KMS-11 (cell line): ENCODE measurements at regions not wholly inside any gene's neighbourhood (a gene's known extent, or its start where the extent isn't known, plus 50 kb on each side); places are given as distances from the start of the nearest gene placed in this dataset.

Source experiments
- H2AFZ ChIP-seq: fragments of 200-600 bp; sonication (generic); 2 replicates; pipeline ENCODE4 v1.6.1; 2016; ENCODE audit warnings: antibody characterized with exemption, mixed run types, low read depth
- H3K27ac ChIP-seq: fragments of 200-600 bp; sonication (generic); 2 replicates; pipeline ENCODE4 v1.6.1; 2016; ENCODE audit warnings: mild to moderate bottlenecking, mixed run types
- H3K27me3 ChIP-seq: fragments of 200-600 bp; sonication (generic); 2 replicates; pipeline ENCODE4 v1.6.1; 2017; ENCODE audit warnings: mild to moderate bottlenecking, low read depth, mixed run types, moderate library complexity; ENCODE audit not compliant: insufficient read depth
- H3K36me3 ChIP-seq: fragments of 200-600 bp; sonication (generic); 2 replicates; pipeline ENCODE4 v1.6.1; 2017; ENCODE audit warnings: mild to moderate bottlenecking, mixed run types; ENCODE audit not compliant: insufficient read depth
- H3K4me1 ChIP-seq: fragments of 200-600 bp; sonication (generic); 2 replicates; pipeline ENCODE4 v1.6.1; 2016; ENCODE audit warnings: mild to moderate bottlenecking, low read depth, mixed run types; ENCODE audit not compliant: poor library complexity, severe bottlenecking
- H3K4me2 ChIP-seq: fragments of 200-600 bp; sonication (generic); 2 replicates; pipeline ENCODE4 v1.7.0; 2016; ENCODE audit warnings: mild to moderate bottlenecking, mixed run types
- H3K4me3 ChIP-seq: fragments of 200-600 bp; sonication (generic); IDR thresholded peaks from 2 replicates; pipeline ENCODE4 v1.6.1; 2017; ENCODE audit warnings: low read depth, low read length, mixed read lengths; ENCODE audit not compliant: insufficient read depth
- H3K79me2 ChIP-seq: fragments of 200-600 bp; sonication (generic); 2 replicates; pipeline ENCODE4 v1.6.1; 2016; ENCODE audit warnings: low read depth, mixed run types; ENCODE audit not compliant: insufficient read depth
- H3K9ac ChIP-seq: fragments of 200-600 bp; sonication (generic); 2 replicates; pipeline ENCODE4 v1.6.1; 2016; ENCODE audit warnings: mild to moderate bottlenecking, mixed run types
- H4K20me1 ChIP-seq: fragments of 200-600 bp; sonication (generic); 2 replicates; pipeline ENCODE4 v1.6.1; 2016; ENCODE audit warnings: mild to moderate bottlenecking, mixed run types; ENCODE audit not compliant: insufficient read depth
- TF ChIP-seq, protein P1 (sequence below): fragments of 200-600 bp; sonication (generic); conservative IDR thresholded peaks from 2 replicates; pipeline ENCODE4 v1.6.1; 2017; ENCODE audit warnings: low read depth, mild to moderate bottlenecking, antibody characterized with exemption, low read length, moderate library complexity, mixed read lengths

DNA sequence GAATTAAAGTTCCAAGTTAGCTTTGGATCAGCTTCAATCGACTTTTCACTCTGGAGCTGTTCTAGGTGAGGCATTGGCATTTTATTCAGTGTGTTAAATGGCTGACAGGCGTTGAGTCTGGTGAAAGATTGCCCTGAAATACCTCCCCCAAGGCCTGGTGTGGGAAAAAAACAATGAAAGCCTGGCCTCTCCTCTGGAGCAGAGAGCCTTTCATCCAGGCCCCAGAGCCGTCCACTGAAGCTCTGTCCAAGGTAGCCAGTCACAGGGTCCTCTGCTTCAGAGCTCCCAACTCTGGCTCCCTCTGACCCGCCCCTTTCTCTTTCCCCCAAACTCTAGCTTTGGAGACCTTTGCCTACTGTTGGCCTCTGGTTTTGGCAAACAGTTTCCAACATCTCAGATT is 123.6 kb upstream of the CRHR1 start:
- Histone ChIP-seq H3K4me2 (no peak overlapping the region), H3K27ac (no peak overlapping the region), H3K4me3 (no peak overlapping the region), H3K36me3 (no peaks in the 10 kb centered on the region), H2AFZ (no peak overlapping the region), H4K20me1 (no peaks in the 10 kb centered on the region), H3K27me3 (peaks cover 4% of the 10 kb centered on the region; the same call in 1 of the 2 replicates), H3K9ac (no peak overlapping the region), H3K79me2 (no peaks in the 10 kb centered on the region), H3K4me1 (no peaks in the 10 kb centered on the region)
- TF ChIP-seq, protein P1, sequence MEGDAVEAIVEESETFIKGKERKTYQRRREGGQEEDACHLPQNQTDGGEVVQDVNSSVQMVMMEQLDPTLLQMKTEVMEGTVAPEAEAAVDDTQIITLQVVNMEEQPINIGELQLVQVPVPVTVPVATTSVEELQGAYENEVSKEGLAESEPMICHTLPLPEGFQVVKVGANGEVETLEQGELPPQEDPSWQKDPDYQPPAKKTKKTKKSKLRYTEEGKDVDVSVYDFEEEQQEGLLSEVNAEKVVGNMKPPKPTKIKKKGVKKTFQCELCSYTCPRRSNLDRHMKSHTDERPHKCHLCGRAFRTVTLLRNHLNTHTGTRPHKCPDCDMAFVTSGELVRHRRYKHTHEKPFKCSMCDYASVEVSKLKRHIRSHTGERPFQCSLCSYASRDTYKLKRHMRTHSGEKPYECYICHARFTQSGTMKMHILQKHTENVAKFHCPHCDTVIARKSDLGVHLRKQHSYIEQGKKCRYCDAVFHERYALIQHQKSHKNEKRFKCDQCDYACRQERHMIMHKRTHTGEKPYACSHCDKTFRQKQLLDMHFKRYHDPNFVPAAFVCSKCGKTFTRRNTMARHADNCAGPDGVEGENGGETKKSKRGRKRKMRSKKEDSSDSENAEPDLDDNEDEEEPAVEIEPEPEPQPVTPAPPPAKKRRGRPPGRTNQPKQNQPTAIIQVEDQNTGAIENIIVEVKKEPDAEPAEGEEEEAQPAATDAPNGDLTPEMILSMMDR: no peak

DNA sequence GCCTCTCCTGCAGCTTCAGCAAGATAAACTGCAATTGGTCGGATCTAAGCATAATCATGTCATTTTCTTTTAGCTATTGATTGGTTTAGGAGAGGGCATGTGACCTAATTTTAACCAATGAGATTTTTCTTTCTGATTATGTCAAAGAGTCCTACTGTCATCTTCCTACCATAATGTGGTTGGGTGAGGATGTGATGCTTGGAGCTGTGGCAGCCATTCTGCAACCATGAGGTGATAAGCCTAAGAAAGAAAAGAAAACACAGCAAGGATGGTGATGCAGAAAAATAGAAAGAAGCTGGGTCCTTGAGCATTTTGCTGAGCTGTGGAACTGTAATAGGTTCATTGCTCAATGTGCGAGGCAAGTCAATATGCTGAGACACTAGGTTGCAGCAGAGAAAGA is 121.7 kb upstream of the CRHR1 start:
- no peaks in the 10 kb centered on the region for H4K20me1 ChIP-seq
- no peaks in the 10 kb centered on the region for H3K4me1 ChIP-seq
- no peak overlapping the region for H3K27ac ChIP-seq
- no peak overlapping the region for H3K4me2 ChIP-seq
- H3K36me3 ChIP-seq: no peaks in the 10 kb centered on the region
- TF ChIP-seq, protein P1: no peak
- H3K9ac ChIP-seq: no peak overlapping the region
- H3K27me3 ChIP-seq: peaks cover 4% of the 10 kb centered on the region; the same call in 1 of the 2 replicates
- no peak overlapping the region for H2AFZ ChIP-seq
- H3K79me2 ChIP-seq: no peaks in the 10 kb centered on the region
- no peak overlapping the region for H3K4me3 ChIP-seq

DNA sequence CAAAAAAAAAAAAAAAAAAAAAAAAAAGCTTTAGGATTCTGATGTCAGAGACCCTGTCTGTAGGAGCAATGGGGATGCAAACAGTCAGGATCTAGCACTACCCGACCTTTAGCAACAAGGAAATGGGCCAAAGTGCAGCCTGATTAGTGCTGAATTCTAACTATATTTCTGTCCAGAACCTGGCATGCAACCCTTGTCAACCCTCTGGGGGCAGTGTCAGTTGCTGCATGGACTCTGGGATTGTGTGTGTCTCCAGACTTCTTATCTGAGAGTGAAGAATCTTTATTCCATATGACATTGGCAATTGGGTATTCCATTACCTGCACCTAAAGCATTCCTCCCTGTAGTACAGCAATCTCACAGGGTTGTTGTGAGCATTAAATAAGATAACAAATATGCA is 120.3 kb upstream of the CRHR1 start:
- Histone ChIP-seq H3K4me2 (no peak overlapping the region), H4K20me1 (no peaks in the 10 kb centered on the region), H3K27me3 (peaks cover 4% of the 10 kb centered on the region; the same call in 1 of the 2 replicates), H3K36me3 (no peaks in the 10 kb centered on the region), H3K9ac (no peak overlapping the region), H3K79me2 (no peaks in the 10 kb centered on the region), H2AFZ (no peak overlapping the region), H3K4me1 (no peaks in the 10 kb centered on the region), H3K27ac (no peak overlapping the region), H3K4me3 (no peak overlapping the region)
- TF ChIP-seq, protein P1: no peak

DNA sequence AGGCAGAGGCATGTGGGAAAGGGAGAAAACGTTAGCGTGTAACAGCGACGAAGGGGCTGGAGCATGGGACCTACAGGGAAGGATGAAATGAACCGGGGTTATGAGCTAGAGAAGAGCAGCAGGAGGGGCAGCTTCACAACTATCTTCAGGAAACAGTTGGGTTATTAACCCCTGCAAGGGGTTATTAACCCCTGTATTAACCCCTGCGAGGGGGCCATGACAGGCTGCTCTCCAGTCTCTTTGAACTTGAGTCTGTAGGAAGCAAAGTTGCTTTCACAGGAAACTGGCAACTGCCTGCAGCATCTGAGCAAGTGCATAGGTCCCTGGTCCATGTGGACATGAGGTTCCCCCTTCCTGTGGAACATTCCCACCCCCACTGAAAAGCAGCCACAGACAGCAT is 119.2 kb upstream of the CRHR1 start:
- Histone ChIP-seq H3K79me2 (no peaks in the 10 kb centered on the region), H3K27me3 (peaks cover 9% of the 10 kb centered on the region; the same call in 1 of the 2 replicates), H2AFZ (no peak overlapping the region), H4K20me1 (no peaks in the 10 kb centered on the region), H3K36me3 (no peaks in the 10 kb centered on the region), H3K4me2 (no peak overlapping the region), H3K9ac (no peak overlapping the region), H3K4me1 (no peaks in the 10 kb centered on the region), H3K4me3 (no peak overlapping the region), H3K27ac (no peak overlapping the region)
- TF ChIP-seq, protein P1: no peak
